Type B pancreatic cell (in vitro differentiated cells): ENCODE measurements at regions not wholly inside any gene's neighbourhood (a gene's known extent, or its start where the extent isn't known, plus 50 kb on each side); places are given as distances from the start of the nearest gene placed in this dataset.
A peak's percentile ranks its signal among the peaks of the same experiment; 100 is the strongest.

ENCODE experiments used
- DNase-seq: peaks from one replicate; pipeline ENCODE4 v3.0.0; 2021; ENCODE audit warnings: mixed read lengths; ENCODE audit not compliant: unreplicated experiment; ENCODE audit errors: extremely low spot score
- H3K27ac Mint-ChIP-seq: 2 replicates; pipeline ENCODE4 v1.8.0; 2021; ENCODE audit warnings: mild to moderate bottlenecking, mixed read lengths
- H3K27me3 Mint-ChIP-seq: 2 replicates; pipeline ENCODE4 v1.8.0; 2021; ENCODE audit warnings: mixed read lengths
- H3K36me3 Mint-ChIP-seq: 2 replicates; pipeline ENCODE4 v1.8.0; 2021; ENCODE audit warnings: mixed read lengths
- H3K4me1 Mint-ChIP-seq: one replicate; pipeline ENCODE4 v1.8.0; 2021; ENCODE audit warnings: mixed read lengths; ENCODE audit not compliant: unreplicated experiment
- H3K4me3 Mint-ChIP-seq: 2 replicates; pipeline ENCODE4 v1.8.0; 2021; ENCODE audit warnings: mild to moderate bottlenecking, mixed read lengths
- H3K9me3 Mint-ChIP-seq: 2 replicates; pipeline ENCODE4 v1.8.0; 2021; ENCODE audit warnings: mixed read lengths
- CTCF ChIP-seq: fragments of 200-600 bp; sonication (generic); conservative IDR thresholded peaks from 2 replicates; pipeline ENCODE4 v1.5.0; 2021; ENCODE audit warnings: antibody characterized with exemption, mild to moderate bottlenecking

- no peaks in the 10 kb centered on the region for H3K27me3 Mint-ChIP-seq
- H3K9me3 Mint-ChIP-seq, result peaks cover 13% of the 10 kb centered on the region
- no peak for DNase-seq
- TF ChIP-seq CTCF, result no peak
- no peaks in the 10 kb centered on the region for H3K36me3 Mint-ChIP-seq
- peak overlapping the region; percentile 89 for H3K27ac Mint-ChIP-seq
- H3K4me3 Mint-ChIP-seq, result peak overlapping the region; percentile 16
- peaks cover 4% of the 10 kb centered on the region for H3K4me1 Mint-ChIP-seq
These were observed 146.1 kb upstream of the ADGRL2 start for GRCh38 chr1:81654657-81655056.

GRCh38 chr1:81654147-81654546 lies 146.6 kb upstream of the ADGRL2 start:
- Mint-ChIP-seq H3K36me3 (no peaks in the 10 kb centered on the region), H3K27ac (peak overlapping the region; percentile 89)

GRCh38 chr1:81650776-81651175 lies 150.0 kb upstream of the ADGRL2 start:
- peaks cover 4% of the 10 kb centered on the region for H3K4me1 Mint-ChIP-seq
- no peak overlapping the region for H3K27ac Mint-ChIP-seq
- no peak for DNase-seq
- TF ChIP-seq CTCF, result no peak
- peaks cover 13% of the 10 kb centered on the region for H3K9me3 Mint-ChIP-seq
- H3K4me3 Mint-ChIP-seq, result no peak overlapping the region
- no peaks in the 10 kb centered on the region for H3K36me3 Mint-ChIP-seq
- H3K27me3 Mint-ChIP-seq, result no peaks in the 10 kb centered on the region

More at GRCh38 chr1:81654147-81654546, 146.6 kb upstream of the ADGRL2 start:
- Mint-ChIP-seq H3K4me1 (peaks cover 4% of the 10 kb centered on the region), H3K4me3 (no peak overlapping the region), H3K9me3 (peaks cover 13% of the 10 kb centered on the region), H3K27me3 (no peaks in the 10 kb centered on the region)
- no peak for TF ChIP-seq CTCF
- DNase-seq, result no peak

- H3K4me1 Mint-ChIP-seq, result no peaks in the 10 kb centered on the region
- H3K9me3 Mint-ChIP-seq, result peaks cover 4% of the 10 kb centered on the region
- H3K4me3 Mint-ChIP-seq, result no peak overlapping the region
- no peak overlapping the region for H3K27ac Mint-ChIP-seq
- no peaks in the 10 kb centered on the region for H3K27me3 Mint-ChIP-seq
- TF ChIP-seq CTCF, result no peak
- H3K36me3 Mint-ChIP-seq, result no peaks in the 10 kb centered on the region
- no peak for DNase-seq
These were observed 164.9 kb upstream of the ADGRL2 start for GRCh38 chr1:81635816-81636215.

- TF ChIP-seq CTCF, result no peak
- no peaks in the 10 kb centered on the region for H3K36me3 Mint-ChIP-seq
- no peaks in the 10 kb centered on the region for H3K4me1 Mint-ChIP-seq
- no peak for DNase-seq
- H3K4me3 Mint-ChIP-seq, result no peak overlapping the region
- H3K27me3 Mint-ChIP-seq, result no peaks in the 10 kb centered on the region
- H3K9me3 Mint-ChIP-seq, result peaks cover 4% of the 10 kb centered on the region
- no peak overlapping the region for H3K27ac Mint-ChIP-seq
These were observed 166.4 kb upstream of the ADGRL2 start for GRCh38 chr1:81634294-81634693.

- no peak for DNase-seq
- H3K4me3 Mint-ChIP-seq, result no peak overlapping the region
- H3K9me3 Mint-ChIP-seq, result peaks cover 9% of the 10 kb centered on the region
- peaks cover 4% of the 10 kb centered on the region for H3K4me1 Mint-ChIP-seq
- TF ChIP-seq CTCF, result no peak
- H3K27me3 Mint-ChIP-seq, result no peaks in the 10 kb centered on the region
- H3K27ac Mint-ChIP-seq, result no peak overlapping the region
- H3K36me3 Mint-ChIP-seq, result peaks cover 7% of the 10 kb centered on the region
These were observed 181.6 kb upstream of the ADGRL2 start for GRCh38 chr1:81619156-81619555.
